ENCODE measurements at regions not wholly inside any gene's neighbourhood (a gene's known extent, or its start where the extent isn't known, plus 50 kb on each side); places are given as distances from the start of the nearest gene placed in this dataset.

- no peak overlapping the region for H3K4me2 ChIP-seq (ENCODE audit: insufficient read depth, low read length)
- no peak overlapping the region for H3K9ac ChIP-seq (replicated peaks; ENCODE audit: extremely low read depth, insufficient read depth, low read length)
- no peak for TF ChIP-seq CTCF (IDR thresholded peaks at IDR 0.05; ENCODE audit: extremely low read depth in 1 of 2, insufficient read depth in 1 of 2, low read depth in 1 of 2, low read length in 2 of 2)
- no peak for TF ChIP-seq JUN (IDR thresholded peaks at IDR 0.05; ENCODE audit: borderline replicate concordance, insufficient read depth, insufficient read length, low read depth)
- no peak for TF ChIP-seq MAX (IDR thresholded peaks at IDR 0.05; ENCODE audit: insufficient read depth, insufficient read length)
- TF ChIP-seq MYC (IDR thresholded peaks at IDR 0.05; ENCODE audit: low read depth, low read length), result no peak
- no peak for TF ChIP-seq POLR2A (IDR thresholded peaks at IDR 0.05; ENCODE audit: low read depth, low read length)
- TF ChIP-seq FOS (IDR thresholded peaks at IDR 0.05; ENCODE audit: borderline replicate concordance, insufficient read depth, low read length), result no peak
- no peak for TF ChIP-seq GATA2 (IDR thresholded peaks at IDR 0.05; ENCODE audit: insufficient read depth, insufficient read length, low read depth, low read length)
- TF ChIP-seq POLR2AphosphoS5 (IDR thresholded peaks at IDR 0.05; ENCODE audit: insufficient read depth, low read depth, low read length), result no peak
- TF ChIP-seq EZH2 (IDR thresholded peaks at IDR 0.05; ENCODE audit: borderline replicate concordance, low read depth, low read length, severe bottlenecking), result no peak
- dilution Hi-C loops (cut with MboI; ENCODE audit: extremely low pct_ligation_motif_present, low sequenced_read_pairs) (no loop called here), intact Hi-C loops (cut with micrococcal nuclease) (no loop called here)
- H3K27me3 ChIP-seq (ENCODE audit: control insufficient read depth in 2 of 2, insufficient read depth in 2 of 2, low read length in 2 of 2), result peaks cover 10 to 14% of the 10 kb centered on the region in 2 experiments
- no peaks in the 10 kb centered on the region for H3K9me1 ChIP-seq (replicated peaks; ENCODE audit: control insufficient read depth, extremely low read depth, insufficient read depth, low read length)
- H3K4me3 ChIP-seq (replicated peaks in 1 of 3; ENCODE audit: insufficient read depth in 1 of 3, low read depth in 1 of 3, low read length in 3 of 3), result no peak overlapping the region
- no peak for DNase-seq (ENCODE audit: low read depth, low spot score)
- no peaks in the 10 kb centered on the region for H3K36me3 ChIP-seq (ENCODE audit: control insufficient read depth in 2 of 2, extremely low read depth in 1 of 2, insufficient read depth in 2 of 2, low read length in 2 of 2)
- CTCF ChIA-PET, result interaction anchor here (1.1 to 1.6 kb wide), 2 partner anchors 12 to 179 kb away, joined by 6 to 11 read pairs; no protein-coding TSS in a partner anchor
- H3K9me3 ChIP-seq (replicated peaks; ENCODE audit: control insufficient read depth, insufficient read depth, low read length), result no peaks in the 10 kb centered on the region
- POLR2A ChIA-PET, result interaction anchor here (1.2 kb wide), 1 partner anchor 179 kb away, joined by 4 read pairs; no protein-coding TSS in a partner anchor
- H3K27ac ChIP-seq (ENCODE audit: insufficient read depth, low read depth, low read length), result no peak overlapping the region
- H4K20me1 ChIP-seq (replicated peaks; ENCODE audit: control insufficient read depth, extremely low read depth, insufficient read depth, low read length), result no peaks in the 10 kb centered on the region
- peaks cover 14% of the 10 kb centered on the region for H3K4me1 ChIP-seq (ENCODE audit: control insufficient read depth, extremely low read depth, insufficient read depth, low read length)
- no peak for FAIRE-seq
- no peak overlapping the region for H2AFZ ChIP-seq (ENCODE audit: low read depth, low read length)
- BruUV-seq (replicated peaks), result no TSS peak
- H3K79me2 ChIP-seq (ENCODE audit: control insufficient read depth, insufficient read depth, low read length), result no peaks in the 10 kb centered on the region
These were observed 72.9 kb upstream of the CCL2 start for GRCh38 chr17:34182036-34182803.

Data from endothelial cell of umbilical vein (primary cell).